GM23338 (cell line): ENCODE measurements at regions not wholly inside any gene's neighbourhood (a gene's known extent, or its start where the extent isn't known, plus 50 kb on each side); places are given as distances from the start of the nearest gene placed in this dataset.
"Not testable (repeated sequence)": the region's sequence is repeated elsewhere in the genome, so short reads cannot be mapped to it uniquely, and the experiment has no call there.

ENCODE experiments used
- ATAC-seq: fragments of 200-7000 bp; cut with Tn5 transposase; 3 replicates; pipeline ENCODE4 v1.9.1; 2020
- DNase-seq: peaks from one replicate; pipeline ENCODE4 v3.0.0-alpha.2; 2015; ENCODE audit warnings: low spot score
- H2AFZ ChIP-seq: fragments of 200-600 bp; sonication (generic); 2 replicates; pipeline ENCODE4 v1.8.0; 2016; ENCODE audit warnings: antibody characterized with exemption, mild to moderate bottlenecking, moderate library complexity
- H3F3A ChIP-seq: fragments of 200-600 bp; sonication (generic); replicated peaks from 2 replicates; pipeline ENCODE4 v1.8.0; 2017; ENCODE audit warnings: antibody characterized with exemption, mixed run types, low read depth
- H3K27ac ChIP-seq: fragments of 200-600 bp; sonication (generic); 2 replicates; pipeline ENCODE4 v1.6.1; 2016; ENCODE audit warnings: low read depth
- H3K27me3 ChIP-seq: fragments of 200-600 bp; sonication (generic); 2 replicates; pipeline ENCODE4 v1.8.0; 2016; ENCODE audit warnings: mild to moderate bottlenecking, mixed run types, moderate library complexity; ENCODE audit not compliant: insufficient read depth
- H3K36me3 ChIP-seq: fragments of 200-600 bp; sonication (generic); 2 replicates; pipeline ENCODE4 v1.8.0; 2016; ENCODE audit warnings: mild to moderate bottlenecking; ENCODE audit not compliant: insufficient read depth
- H3K4me1 ChIP-seq: fragments of 200-600 bp; sonication (generic); 2 replicates; pipeline ENCODE4 v1.8.0; 2016; ENCODE audit warnings: mild to moderate bottlenecking, moderate library complexity; ENCODE audit not compliant: insufficient read depth
- H3K4me2 ChIP-seq: fragments of 200-600 bp; sonication (generic); 2 replicates; pipeline ENCODE4 v1.7.1; 2017; ENCODE audit warnings: mixed run types
- H3K4me3 ChIP-seq: fragments of 200-600 bp; sonication (generic); 2 replicates; pipeline ENCODE4 v1.6.1; 2016; ENCODE audit warnings: mixed run types
- H3K79me2 ChIP-seq: fragments of 200-600 bp; sonication (generic); replicated peaks from 2 replicates; pipeline ENCODE4 v1.8.0; 2017; ENCODE audit warnings: mild to moderate bottlenecking; ENCODE audit not compliant: insufficient read depth
- H3K9me2 ChIP-seq: fragments of 200-600 bp; sonication (generic); 2 replicates; pipeline ENCODE4 v1.8.0; 2017; ENCODE audit not compliant: insufficient read depth
- H4K20me1 ChIP-seq: fragments of 200-600 bp; sonication (generic); replicated peaks from 2 replicates; pipeline ENCODE4 v1.8.0; 2017; ENCODE audit warnings: mild to moderate bottlenecking; ENCODE audit not compliant: insufficient read depth
- H3K27ac Mint-ChIP-seq: 2 replicates; pipeline ENCODE4 v1.8.0; 2020; ENCODE audit warnings: inconsistent platforms, mild to moderate bottlenecking, moderate library complexity, mixed read lengths
- H3K27me3 Mint-ChIP-seq: 3 replicates; pipeline ENCODE4 v1.8.0; 2022; ENCODE audit warnings: low read depth, mild to moderate bottlenecking, moderate library complexity, mixed read lengths, inconsistent platforms; ENCODE audit not compliant: insufficient read depth, poor library complexity
- H3K36me3 Mint-ChIP-seq: 3 replicates; pipeline ENCODE4 v1.8.0; 2021; ENCODE audit warnings: low read depth, mild to moderate bottlenecking, inconsistent platforms, moderate library complexity, mixed read lengths
- H3K4me1 Mint-ChIP-seq: 3 replicates; pipeline ENCODE4 v1.8.0; 2020; ENCODE audit warnings: mild to moderate bottlenecking, inconsistent platforms, mixed read lengths
- H3K4me3 Mint-ChIP-seq: 3 replicates; pipeline ENCODE4 v1.8.0; 2021; ENCODE audit warnings: moderate library complexity, mild to moderate bottlenecking, inconsistent platforms, mixed read lengths
- H3K9me3 Mint-ChIP-seq: 3 replicates; pipeline ENCODE4 v1.8.0; 2020; ENCODE audit warnings: moderate library complexity, mild to moderate bottlenecking, inconsistent platforms, mixed read lengths
- CREB1 ChIP-seq: fragments of 250-450 bp; sonication (Bioruptor Pico); IDR thresholded peaks from 2 replicates; pipeline ENCODE4 v1.5.0; 2020; ENCODE audit warnings: low read depth, mild to moderate bottlenecking, moderate library complexity
- EZH2 ChIP-seq: fragments of 200-600 bp; sonication (generic); IDR thresholded peaks from one replicate; pipeline ENCODE4 v1.8.0; 2017; ENCODE audit warnings: antibody characterized with exemption, mild to moderate bottlenecking, low read depth; ENCODE audit not compliant: unreplicated experiment
- EZH2phosphoT487 ChIP-seq: fragments of 200-600 bp; sonication (generic); IDR thresholded peaks from one replicate; pipeline ENCODE4 v1.8.1; 2018; ENCODE audit warnings: antibody characterized with exemption; ENCODE audit not compliant: unreplicated experiment
- JUNB ChIP-seq: IDR thresholded peaks from one replicate; pipeline ENCODE4 v1.6.1; 2016; ENCODE audit warnings: antibody characterized with exemption; ENCODE audit not compliant: unreplicated experiment
- POLR2AphosphoS5 ChIP-seq: IDR thresholded peaks from 2 replicates; pipeline ENCODE4 v1.6.1; 2016; ENCODE audit warnings: antibody characterized with exemption, low read depth
- REST ChIP-seq: IDR thresholded peaks from one replicate; pipeline ENCODE4 v1.6.1; 2018; ENCODE audit warnings: antibody characterized with exemption; ENCODE audit not compliant: unreplicated experiment
- STAT1 ChIP-seq: IDR thresholded peaks from one replicate; pipeline ENCODE4 v1.6.1; 2016; ENCODE audit warnings: antibody characterized with exemption; ENCODE audit not compliant: unreplicated experiment
- ZNF114 ChIP-seq: fragments of 250-450 bp; sonication (Bioruptor Pico); IDR thresholded peaks from 2 replicates; pipeline ENCODE4 v1.5.0; 2020; ENCODE audit warnings: mild to moderate bottlenecking, moderate library complexity
- ZNF331 ChIP-seq: fragments of 250-450 bp; sonication (Bioruptor Pico); IDR thresholded peaks from 2 replicates; pipeline ENCODE4 v1.5.0; 2020; ENCODE audit warnings: low read depth, mild to moderate bottlenecking, moderate library complexity
- ZNF462 ChIP-seq: fragments of 250-450 bp; sonication (Bioruptor Pico); IDR thresholded peaks from 2 replicates; pipeline ENCODE4 v1.5.0; 2020; ENCODE audit warnings: mild to moderate bottlenecking, moderate library complexity
- TF ChIP-seq, protein P1 (sequence below), 2 experiments: fragments of 200-600 bp in 1 of 2; sonication (generic) in 1 of 2; conservative IDR thresholded peaks; 2 replicates each; pipeline versions ENCODE4 v1.5.1 to v1.6.1; 2016 to 2017; ENCODE audit warnings: antibody characterized with exemption in 2 of 2, low read depth in 2 of 2, mild to moderate bottlenecking in 2 of 2, moderate library complexity in 1 of 2

- not testable (repeated sequence) for H3K36me3 ChIP-seq, H4K20me1 ChIP-seq, H3K27ac ChIP-seq, H3K9me3 Mint-ChIP-seq, H3K4me3 Mint-ChIP-seq, H3K27ac Mint-ChIP-seq, H3F3A ChIP-seq, H3K27me3 ChIP-seq, H3K4me2 ChIP-seq, H3K4me1 Mint-ChIP-seq, H3K27me3 Mint-ChIP-seq, H3K9me2 ChIP-seq, H3K4me3 ChIP-seq, ATAC-seq, H3K36me3 Mint-ChIP-seq, H3K79me2 ChIP-seq, H3K4me1 ChIP-seq, H2AFZ ChIP-seq, DNase-seq
Measured at GRCh38 chr10:36524126-36524525, 601.3 kb upstream of the ANKRD30A start.

GRCh38 chr10:36519909-36520308, 605.5 kb upstream of the ANKRD30A start:
- Histone ChIP-seq H2AFZ (no peak overlapping the region), H3K79me2 (no peaks in the 10 kb centered on the region), H3F3A (no peaks in the 10 kb centered on the region), H3K4me3 (no peak overlapping the region), H3K27ac (no peak overlapping the region), H3K4me2 (no peak overlapping the region), H3K4me1 (no peaks in the 10 kb centered on the region), H3K27me3 (no peaks in the 10 kb centered on the region), H3K9me2 (no peaks in the 10 kb centered on the region), H3K36me3 (no peaks in the 10 kb centered on the region), H4K20me1 (no peaks in the 10 kb centered on the region)
- no peak overlapping the region for H3K27ac Mint-ChIP-seq
- H3K4me3 Mint-ChIP-seq, result no peak overlapping the region
- no peaks in the 10 kb centered on the region for H3K4me1 Mint-ChIP-seq
- H3K27me3 Mint-ChIP-seq, result no peaks in the 10 kb centered on the region
- H3K9me3 Mint-ChIP-seq, result peaks cover 8% of the 10 kb centered on the region
- DNase-seq (no peak), ATAC-seq (no peak)
- 0 out of 3 replicates have a peak, but pooled peaks cover 2% of the 10 kb centered on the region for H3K36me3 Mint-ChIP-seq
- TF ChIP-seq REST (no peak), EZH2 (no peak), ZNF462 (CRISPR knock-in tag) (no peak), CREB1 (CRISPR knock-in tag) (no peak), ZNF114 (no peak), ZNF331 (CRISPR knock-in tag) (no peak), STAT1 (no peak), EZH2phosphoT487 (no peak), POLR2AphosphoS5 (no peak), JUNB (no peak)
- TF ChIP-seq, protein P1, sequence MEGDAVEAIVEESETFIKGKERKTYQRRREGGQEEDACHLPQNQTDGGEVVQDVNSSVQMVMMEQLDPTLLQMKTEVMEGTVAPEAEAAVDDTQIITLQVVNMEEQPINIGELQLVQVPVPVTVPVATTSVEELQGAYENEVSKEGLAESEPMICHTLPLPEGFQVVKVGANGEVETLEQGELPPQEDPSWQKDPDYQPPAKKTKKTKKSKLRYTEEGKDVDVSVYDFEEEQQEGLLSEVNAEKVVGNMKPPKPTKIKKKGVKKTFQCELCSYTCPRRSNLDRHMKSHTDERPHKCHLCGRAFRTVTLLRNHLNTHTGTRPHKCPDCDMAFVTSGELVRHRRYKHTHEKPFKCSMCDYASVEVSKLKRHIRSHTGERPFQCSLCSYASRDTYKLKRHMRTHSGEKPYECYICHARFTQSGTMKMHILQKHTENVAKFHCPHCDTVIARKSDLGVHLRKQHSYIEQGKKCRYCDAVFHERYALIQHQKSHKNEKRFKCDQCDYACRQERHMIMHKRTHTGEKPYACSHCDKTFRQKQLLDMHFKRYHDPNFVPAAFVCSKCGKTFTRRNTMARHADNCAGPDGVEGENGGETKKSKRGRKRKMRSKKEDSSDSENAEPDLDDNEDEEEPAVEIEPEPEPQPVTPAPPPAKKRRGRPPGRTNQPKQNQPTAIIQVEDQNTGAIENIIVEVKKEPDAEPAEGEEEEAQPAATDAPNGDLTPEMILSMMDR (conservative IDR thresholded peaks at IDR 0.05; ENCODE audit: low read depth in 2 of 2), result no peak
